Esophagus muscularis mucosa (tissue), 3 donors: ENCODE measurements at regions not wholly inside any gene's neighbourhood (a gene's known extent, or its start where the extent isn't known, plus 50 kb on each side); places are given as distances from the start of the nearest gene placed in this dataset.

ENCODE experiments used
- EP300 ChIP-seq: sonication (generic); formaldehyde crosslinking; IDR thresholded peaks from one replicate; pipeline ENCODE4 v1.6.1; 2017; ENCODE audit warnings: antibody characterized with exemption
- TF ChIP-seq, protein P1 (sequence below), 3 experiments: fragments of 200-600 bp in 2 of 3; fragments of 450-650 bp in 1 of 3; sonication (generic) in 2 of 3; IDR thresholded peaks; one replicate each; pipeline ENCODE4 v1.5.1; 2017 to 2019; ENCODE audit warnings: antibody characterized with exemption in 3 of 3, mild to moderate bottlenecking in 2 of 3, moderate library complexity in 1 of 3

DNA sequence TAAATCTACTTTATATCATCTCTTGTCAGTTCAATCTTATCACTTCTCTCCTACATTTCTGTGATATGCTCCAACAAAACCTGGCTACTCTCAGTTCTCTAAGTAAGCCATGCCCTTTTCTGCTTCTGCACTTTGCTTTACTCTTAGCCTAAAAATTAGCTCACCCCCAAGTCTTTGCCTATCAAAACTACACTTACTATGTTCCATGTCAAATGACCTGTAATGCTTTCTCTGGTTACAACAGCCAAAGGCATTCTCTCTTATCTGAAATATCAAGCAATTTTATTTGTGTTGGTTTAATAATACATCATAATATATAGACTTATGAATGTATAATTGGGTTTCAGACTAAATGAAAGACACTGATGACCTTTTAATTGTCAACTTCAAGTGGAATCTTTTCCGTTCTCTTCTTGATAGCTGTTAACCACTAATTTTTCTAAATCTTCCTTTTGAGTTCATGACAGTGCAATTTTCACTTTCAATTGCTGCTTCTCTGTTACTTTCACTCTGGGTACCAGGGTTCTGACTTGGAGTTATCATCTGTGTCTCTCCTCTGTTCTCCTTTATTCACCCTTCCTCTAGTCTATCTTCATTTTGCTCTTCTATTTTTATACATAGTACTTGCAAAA, 619.0 kb upstream of the GOLIM4 start:
- no peak for TF ChIP-seq EP300
- TF ChIP-seq, protein P1, sequence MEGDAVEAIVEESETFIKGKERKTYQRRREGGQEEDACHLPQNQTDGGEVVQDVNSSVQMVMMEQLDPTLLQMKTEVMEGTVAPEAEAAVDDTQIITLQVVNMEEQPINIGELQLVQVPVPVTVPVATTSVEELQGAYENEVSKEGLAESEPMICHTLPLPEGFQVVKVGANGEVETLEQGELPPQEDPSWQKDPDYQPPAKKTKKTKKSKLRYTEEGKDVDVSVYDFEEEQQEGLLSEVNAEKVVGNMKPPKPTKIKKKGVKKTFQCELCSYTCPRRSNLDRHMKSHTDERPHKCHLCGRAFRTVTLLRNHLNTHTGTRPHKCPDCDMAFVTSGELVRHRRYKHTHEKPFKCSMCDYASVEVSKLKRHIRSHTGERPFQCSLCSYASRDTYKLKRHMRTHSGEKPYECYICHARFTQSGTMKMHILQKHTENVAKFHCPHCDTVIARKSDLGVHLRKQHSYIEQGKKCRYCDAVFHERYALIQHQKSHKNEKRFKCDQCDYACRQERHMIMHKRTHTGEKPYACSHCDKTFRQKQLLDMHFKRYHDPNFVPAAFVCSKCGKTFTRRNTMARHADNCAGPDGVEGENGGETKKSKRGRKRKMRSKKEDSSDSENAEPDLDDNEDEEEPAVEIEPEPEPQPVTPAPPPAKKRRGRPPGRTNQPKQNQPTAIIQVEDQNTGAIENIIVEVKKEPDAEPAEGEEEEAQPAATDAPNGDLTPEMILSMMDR (IDR thresholded peaks at IDR 0.05), result no peak
